ENCODE measurements at regions not wholly inside any gene's neighbourhood (a gene's known extent, or its start where the extent isn't known, plus 50 kb on each side); places are given as distances from the start of the nearest gene placed in this dataset.

GRCh38 chr16:47885489-47885888 is 270.3 kb downstream of the ABCC12 start:
- CTCF ChIA-PET (ENCODE audit: partially characterized antibody): interaction anchor here (0.7 to 1.1 kb wide), 2 partner anchors 35 to 744 kb away, joined by 3 read pairs; no protein-coding TSS in a partner anchor
- FAIRE-seq (no peak), DNase-seq (ENCODE audit: low read depth in 1 of 2, low spot score in 2 of 2) (no peak)
- no peak overlapping the region for H3K18ac ChIP-seq (ENCODE audit: extremely low read depth, low read length)
- H4K91ac ChIP-seq (replicated peaks; ENCODE audit: insufficient read length, low read length): no peak overlapping the region
- H2BK15ac ChIP-seq (ENCODE audit: low read length): no peak overlapping the region
- H2BK20ac ChIP-seq (ENCODE audit: low read length): no peak overlapping the region
- no peaks in the 10 kb centered on the region for H3K79me2 ChIP-seq (ENCODE audit: control insufficient read depth in 1 of 2, insufficient read depth in 2 of 2, low read length in 2 of 2)
- POLR2A ChIA-PET (ENCODE audit: partially characterized antibody): no interaction called here
- no peaks in the 10 kb centered on the region for H3K27me3 ChIP-seq (replicated peaks in 1 of 4; ENCODE audit: control insufficient read depth in 3 of 4, extremely low read depth in 1 of 4, insufficient read depth in 3 of 4, low read length in 3 of 4)
- H2AK5ac ChIP-seq (ENCODE audit: low read depth, low read length): no peak overlapping the region
- H3K4ac ChIP-seq (replicated peaks; ENCODE audit: insufficient read length, low read depth, low read length): no peak overlapping the region
- WGBS, 2 experiments (ENCODE audit: extremely low coverage in 1 of 2, insufficient coverage in 1 of 2, insufficient read length in 1 of 2, insufficient replicate concordance in 2 of 2, low coverage in 1 of 2, low lambda C conversion rate in 2 of 2, missing lambda C conversion rate in 1 of 2): 90% methylated on average over 1 of the region's 1 CpG; no CpG with 5 or more reads in 1 of the 2 experiments
- H4K20me1 ChIP-seq (replicated peaks in 1 of 2; ENCODE audit: control insufficient read depth in 1 of 2, insufficient read depth in 2 of 2, low read length in 2 of 2): no peaks in the 10 kb centered on the region
- no peak overlapping the region for H2BK5ac ChIP-seq (ENCODE audit: low read depth, low read length)
- H3K9me3 ChIP-seq (ENCODE audit: insufficient read depth in 2 of 2, low read depth in 1 of 2, low read length in 1 of 2): no peaks in the 10 kb centered on the region
- H3K4me3 ChIP-seq (ENCODE audit: extremely low read depth in 1 of 4, insufficient read depth in 2 of 4, low read depth in 3 of 4, low read length in 4 of 4): no peak overlapping the region
- no peak overlapping the region for H3K14ac ChIP-seq (ENCODE audit: insufficient read length)
- H2BK12ac ChIP-seq (ENCODE audit: low read depth, low read length): no peak overlapping the region
- no peak overlapping the region for H2BK120ac ChIP-seq (replicated peaks; ENCODE audit: low read depth, low read length)
- TF ChIP-seq RAD21 (IDR thresholded peaks at IDR 0.05 in 1 of 2, conservative IDR thresholded peaks at IDR 0.05 in 1 of 2; ENCODE audit: low read depth in 2 of 2, low read length in 2 of 2) (no peak), KDM1A (IDR thresholded peaks at IDR 0.05; ENCODE audit: borderline replicate concordance, low read length) (peak; percentile 81; the same call in 1 of the 2 replicates), HDAC2 (IDR thresholded peaks at IDR 0.05; ENCODE audit: borderline replicate concordance in 1 of 2, low read depth in 2 of 2, low read length in 2 of 2) (peak in 1 of 2 experiments; percentile 79; a peak in 1 of 4 replicates), SUZ12 (IDR thresholded peaks at IDR 0.05; ENCODE audit: low read length) (no peak)
- no peak overlapping the region for H3K4me2 ChIP-seq (ENCODE audit: insufficient read depth in 1 of 2, low read depth in 2 of 2, low read length in 2 of 2)
- H4K5ac ChIP-seq (ENCODE audit: insufficient read length, low read depth, low read length): no peak overlapping the region
- no peaks in the 10 kb centered on the region for H3K36me3 ChIP-seq (ENCODE audit: control insufficient read depth in 2 of 4, insufficient read depth in 4 of 4, low read length in 3 of 4)
- H3K4me1 ChIP-seq (replicated peaks in 1 of 4; ENCODE audit: control insufficient read depth in 3 of 4, insufficient read depth in 4 of 4, low read length in 3 of 4): peaks cover 0 to 24% (median 19%) of the 10 kb centered on the region in 4 experiments; a peak in 6 of 7 replicates
- no peak overlapping the region for H4K8ac ChIP-seq (ENCODE audit: extremely low read depth, insufficient read depth, low read length)
- H3K79me1 ChIP-seq (ENCODE audit: low read depth, low read length): no peaks in the 10 kb centered on the region
- H3K56ac ChIP-seq (replicated peaks; ENCODE audit: insufficient read length, low read depth, low read length): no peak overlapping the region
- no peak overlapping the region for H3K9ac ChIP-seq (replicated peaks in 1 of 4; ENCODE audit: extremely low read depth in 1 of 4, low read depth in 3 of 4, low read length in 3 of 4)
- H2AFZ ChIP-seq (ENCODE audit: low read length): no peak overlapping the region
- no peak overlapping the region for H3K23ac ChIP-seq (ENCODE audit: insufficient read length)
- peaks cover 1% of the 10 kb centered on the region for H3K23me2 ChIP-seq (ENCODE audit: low read depth, low read length)
- no peak overlapping the region for H3K27ac ChIP-seq (ENCODE audit: low read depth, low read length)
